Naive thymus-derived CD4-positive, alpha-beta T cell (primary cell): ENCODE measurements at regions not wholly inside any gene's neighbourhood (a gene's known extent, or its start where the extent isn't known, plus 50 kb on each side); places are given as distances from the start of the nearest gene placed in this dataset.

Experiments used
- ATAC-seq: fragments of 150-1000 bp; cut with Tn5 transposase; 2 replicates; pipeline ENCODE4 v1.10.0; 2021; ENCODE audit warnings: mild to moderate bottlenecking, moderate library complexity
- CTCF ChIA-PET: fragments of 350-600 bp; sonication (Branson Sonifier 250); formaldehyde crosslinking; loops from one replicate; lab custom pipeline; 2021; ENCODE audit warnings: antibody characterized with exemption; lab: Charles Lee
- POLR2A ChIA-PET: fragments of 350-600 bp; sonication (Branson Sonifier 250); formaldehyde crosslinking; loops from one replicate; lab custom pipeline; 2021; ENCODE audit warnings: antibody characterized with exemption, inconsistent platforms; lab: Charles Lee
- DNase-seq, 9 donors: peaks; one replicate each; pipeline versions ENCODE4 v3.0.0 to v3.0.0-alpha.2; 2020 to 2022; ENCODE audit warnings: mixed read lengths in 1 of 9
- H3K27ac ChIP-seq: one replicate; pipeline ENCODE4 v1.7.0; 2013; ENCODE audit warnings: mild to moderate bottlenecking, low read depth, low read length, moderate library complexity
- H3K27me3 ChIP-seq, 2 donors: one replicate each; pipeline ENCODE4 v1.7.0; 2013; ENCODE audit warnings: low read length in 2 of 2, mild to moderate bottlenecking in 2 of 2, moderate library complexity in 2 of 2; ENCODE audit not compliant: control insufficient read depth in 2 of 2, insufficient read depth in 2 of 2
- H3K36me3 ChIP-seq, 3 experiments: 1 replicate in 2 of 3; 2 replicates in 1 of 3; pipeline ENCODE4 v1.7.0; 2013; ENCODE audit warnings: low read length in 3 of 3, mild to moderate bottlenecking in 3 of 3, moderate library complexity in 1 of 3; ENCODE audit not compliant: insufficient read depth in 3 of 3, control insufficient read depth in 2 of 3
- H3K4me1 ChIP-seq, 2 donors: one replicate each; pipeline ENCODE4 v1.7.0; 2013; ENCODE audit warnings: low read length in 2 of 2, mild to moderate bottlenecking in 2 of 2, moderate library complexity in 1 of 2; ENCODE audit not compliant: control insufficient read depth in 2 of 2, insufficient read depth in 2 of 2
- H3K4me3 ChIP-seq: 2 replicates; pipeline ENCODE4 v1.7.0; 2013; ENCODE audit warnings: mild to moderate bottlenecking, low read length
- H3K9me3 ChIP-seq, 3 experiments: 1 replicate in 2 of 3; 2 replicates in 1 of 3; pipeline ENCODE4 v1.7.0; 2013; ENCODE audit warnings: low read length in 3 of 3; ENCODE audit not compliant: control insufficient read depth in 2 of 3
- H3K27ac Mint-ChIP-seq, 9 donors: one replicate each; pipeline ENCODE4 v1.8.0; 2020 to 2022; ENCODE audit warnings: mixed read lengths in 9 of 9, mild to moderate bottlenecking in 8 of 9, moderate library complexity in 5 of 9, inconsistent platforms in 2 of 9
- H3K27me3 Mint-ChIP-seq, 5 donors: one replicate each; pipeline ENCODE4 v1.8.0; 2021 to 2022; ENCODE audit warnings: mixed read lengths in 5 of 5, mild to moderate bottlenecking in 1 of 5
- H3K36me3 Mint-ChIP-seq, 5 donors: one replicate each; pipeline ENCODE4 v1.8.0; 2020 to 2022; ENCODE audit warnings: mixed read lengths in 5 of 5, mild to moderate bottlenecking in 3 of 5, inconsistent platforms in 1 of 5
- H3K4me1 Mint-ChIP-seq, 7 donors: one replicate each; pipeline ENCODE4 v1.8.0; 2020 to 2022; ENCODE audit warnings: mixed read lengths in 7 of 7, mild to moderate bottlenecking in 3 of 7, inconsistent platforms in 1 of 7
- H3K4me3 Mint-ChIP-seq, 10 donors: one replicate each; pipeline ENCODE4 v1.8.0; 2020 to 2022; ENCODE audit warnings: mild to moderate bottlenecking in 10 of 10, mixed read lengths in 10 of 10, moderate library complexity in 6 of 10, inconsistent platforms in 2 of 10
- H3K9me3 Mint-ChIP-seq, 11 donors: one replicate each; pipeline ENCODE4 v1.8.0; 2020 to 2022; ENCODE audit warnings: mixed read lengths in 11 of 11, mild to moderate bottlenecking in 4 of 11, inconsistent platforms in 1 of 11, moderate library complexity in 1 of 11
- intact Hi-C, 2 donors: fragments of 100-400 bp; cut with micrococcal nuclease; formaldehyde crosslinking; loops; one replicate each; pipeline ENCODE4 v1.15.1; 2023

GRCh38 chr4:84024405-84024804, 474.7 kb downstream of the NKX6-1 start:
- no peaks in the 10 kb centered on the region for H3K36me3 Mint-ChIP-seq
- Histone ChIP-seq H3K4me1 (no peaks in the 10 kb centered on the region), H3K27ac (no peak overlapping the region), H3K9me3 (no peaks in the 10 kb centered on the region), H3K36me3 (no peaks in the 10 kb centered on the region), H3K27me3 (no peaks in the 10 kb centered on the region), H3K4me3 (no peak overlapping the region)
- H3K4me3 Mint-ChIP-seq: no peak overlapping the region
- H3K27me3 Mint-ChIP-seq: peaks cover 0 to 17% (median 0%) of the 10 kb centered on the region in 5 donors
- no peaks in the 10 kb centered on the region for H3K4me1 Mint-ChIP-seq
- DNase-seq (no peak), ATAC-seq (no peak)
- CTCF ChIA-PET: no interaction called here
- peaks cover 0 to 12% (median under 1%) of the 10 kb centered on the region in 11 donors for H3K9me3 Mint-ChIP-seq
- intact Hi-C loops: no loop called here
- POLR2A ChIA-PET: no interaction called here
- H3K27ac Mint-ChIP-seq: no peak overlapping the region

DNA sequence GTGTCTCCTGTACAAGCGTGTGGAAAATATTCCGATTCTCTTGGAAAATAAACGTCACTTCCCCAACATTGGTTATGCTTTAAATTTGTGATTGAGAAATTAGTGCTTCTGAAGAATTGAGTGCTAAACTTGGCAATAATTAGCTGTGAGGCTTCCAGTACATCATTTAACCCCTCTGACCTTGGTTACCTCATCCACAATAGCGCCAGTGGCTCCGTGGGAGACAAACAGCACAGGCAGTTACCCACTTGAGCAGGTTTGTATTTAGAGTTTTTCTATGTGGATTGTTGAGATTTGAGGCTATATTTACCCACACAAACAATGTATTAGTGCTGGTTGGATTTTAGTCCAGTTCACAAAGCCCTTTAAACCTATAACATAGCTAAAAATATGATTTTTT, 476.5 kb downstream of the NKX6-1 start:
- no peaks in the 10 kb centered on the region for H3K9me3 ChIP-seq

DNA sequence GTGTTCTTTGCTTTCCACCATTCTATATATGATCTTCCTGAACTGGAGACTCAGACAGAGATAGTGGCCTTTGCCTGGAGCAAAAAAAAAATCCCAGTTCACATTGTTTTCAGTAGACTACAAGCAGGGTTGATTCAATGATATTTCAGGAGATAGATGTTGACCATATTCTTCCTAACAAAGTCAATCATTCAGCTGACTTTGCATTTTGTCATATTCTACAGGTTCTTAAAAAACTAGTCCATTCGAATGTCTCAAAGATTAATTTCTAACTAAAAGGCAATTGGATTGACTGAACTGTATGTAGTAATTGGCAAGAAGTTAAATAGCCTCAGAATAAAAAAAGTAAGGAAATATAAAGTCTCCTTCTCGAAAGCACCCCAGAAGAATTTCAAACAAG, 479.5 kb downstream of the NKX6-1 start:
- CTCF ChIA-PET: no interaction called here
- no peaks in the 10 kb centered on the region for H3K9me3 ChIP-seq
- POLR2A ChIA-PET: no interaction called here
- peaks cover 0 to 10% (median 0%) of the 10 kb centered on the region in 11 donors for H3K9me3 Mint-ChIP-seq
- no peak overlapping the region for H3K4me3 ChIP-seq
- H3K4me1 ChIP-seq: no peaks in the 10 kb centered on the region
- no peak overlapping the region for H3K27ac Mint-ChIP-seq
- no peaks in the 10 kb centered on the region for H3K27me3 ChIP-seq
- H3K4me1 Mint-ChIP-seq: no peaks in the 10 kb centered on the region
- intact Hi-C loops: no loop called here
- no peak overlapping the region for H3K27ac ChIP-seq
- DNase-seq (no peak), ATAC-seq (no peak)
- H3K4me3 Mint-ChIP-seq: no peak overlapping the region
- H3K27me3 Mint-ChIP-seq: peaks cover 0 to 9% (median 0%) of the 10 kb centered on the region in 5 donors
- H3K36me3 Mint-ChIP-seq: no peaks in the 10 kb centered on the region
- H3K36me3 ChIP-seq: no peaks in the 10 kb centered on the region

More for the DNA sequence above, 476.5 kb downstream of the NKX6-1 start:
- peaks cover 0 to 17% (median 0%) of the 10 kb centered on the region in 5 donors for H3K27me3 Mint-ChIP-seq
- no peaks in the 10 kb centered on the region for H3K36me3 Mint-ChIP-seq
- intact Hi-C loops: no loop called here
- ATAC-seq: no peak
- no peak overlapping the region for H3K4me3 Mint-ChIP-seq
- H3K27ac Mint-ChIP-seq: no peak overlapping the region
- Histone ChIP-seq H3K4me3 (no peak overlapping the region), H3K27me3 (no peaks in the 10 kb centered on the region), H3K27ac (no peak overlapping the region), H3K4me1 (no peaks in the 10 kb centered on the region), H3K36me3 (no peaks in the 10 kb centered on the region)
- ChIA-PET POLR2A (no interaction called here), CTCF (no interaction called here)
- H3K9me3 Mint-ChIP-seq: peaks cover 0 to 8% (median 2%) of the 10 kb centered on the region in 11 donors
- H3K4me1 Mint-ChIP-seq: no peaks in the 10 kb centered on the region
- DNase-seq: no peak

- Mint-ChIP-seq H3K4me3 (no peak overlapping the region), H3K9me3 (peaks cover 0 to 11% (median 2%) of the 10 kb centered on the region in 11 donors), H3K27ac (no peak overlapping the region), H3K27me3 (peaks cover 0 to 7% (median 0%) of the 10 kb centered on the region in 5 donors), H3K36me3 (no peaks in the 10 kb centered on the region), H3K4me1 (no peaks in the 10 kb centered on the region)
- DNase-seq: no peak
- H3K9me3 ChIP-seq: no peaks in the 10 kb centered on the region
- no peak for ATAC-seq
- ChIA-PET CTCF (no interaction called here), POLR2A (no interaction called here)
- H3K27ac ChIP-seq: no peak overlapping the region
- no peak overlapping the region for H3K4me3 ChIP-seq
- H3K27me3 ChIP-seq: no peaks in the 10 kb centered on the region
- H3K4me1 ChIP-seq: no peaks in the 10 kb centered on the region
- intact Hi-C loops: no loop called here
- H3K36me3 ChIP-seq: no peaks in the 10 kb centered on the region
These were observed 467.1 kb downstream of the GPAT3 start for GRCh38 chr4:84003046-84003445.

DNA sequence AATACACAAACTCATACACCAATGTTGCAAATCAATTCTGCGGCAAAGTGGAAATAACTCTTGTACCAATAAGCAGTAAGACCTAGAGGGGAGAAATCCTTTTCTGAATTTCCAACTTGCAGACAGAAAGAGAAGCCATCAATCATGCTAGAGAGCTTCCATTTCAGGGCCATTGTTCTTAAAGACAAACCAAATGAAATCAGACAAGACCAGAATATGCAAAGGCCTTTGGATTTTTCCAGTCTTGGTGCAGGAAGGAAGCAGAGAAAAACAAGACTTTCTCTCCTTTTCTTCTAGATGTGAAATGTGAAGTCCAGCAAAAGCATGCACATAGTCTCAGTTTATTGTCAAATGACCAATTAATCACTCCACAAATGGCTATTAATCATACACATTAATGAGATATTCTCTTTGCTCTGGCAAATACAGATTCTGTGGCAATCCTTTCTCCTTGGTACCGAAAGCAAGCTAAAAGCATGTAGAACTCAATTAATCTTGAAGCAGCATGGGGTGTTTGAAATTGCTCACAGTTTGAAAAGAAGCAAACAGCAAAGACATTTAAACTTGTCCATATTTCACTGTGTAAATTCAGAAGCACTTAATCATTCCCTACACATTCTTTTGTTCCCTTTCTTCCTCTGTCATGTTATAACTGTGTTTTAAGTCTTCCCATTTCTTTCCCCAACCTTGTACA, 466.1 kb downstream of the GPAT3 start:
- Mint-ChIP-seq H3K27me3 (peaks cover 0 to 13% (median 0%) of the 10 kb centered on the region in 5 donors), H3K36me3 (no peaks in the 10 kb centered on the region), H3K4me1 (no peaks in the 10 kb centered on the region), H3K9me3 (peaks cover 0 to 9% (median 2%) of the 10 kb centered on the region in 11 donors), H3K4me3 (no peak overlapping the region), H3K27ac (no peak overlapping the region)
- Histone ChIP-seq H3K27me3 (no peaks in the 10 kb centered on the region), H3K4me1 (no peaks in the 10 kb centered on the region), H3K9me3 (no peaks in the 10 kb centered on the region), H3K4me3 (no peak overlapping the region), H3K36me3 (no peaks in the 10 kb centered on the region), H3K27ac (no peak overlapping the region)
- no peak for DNase-seq
- intact Hi-C loops: no loop called here
- no peak for ATAC-seq
- CTCF ChIA-PET: no interaction called here
- POLR2A ChIA-PET: no interaction called here

DNA sequence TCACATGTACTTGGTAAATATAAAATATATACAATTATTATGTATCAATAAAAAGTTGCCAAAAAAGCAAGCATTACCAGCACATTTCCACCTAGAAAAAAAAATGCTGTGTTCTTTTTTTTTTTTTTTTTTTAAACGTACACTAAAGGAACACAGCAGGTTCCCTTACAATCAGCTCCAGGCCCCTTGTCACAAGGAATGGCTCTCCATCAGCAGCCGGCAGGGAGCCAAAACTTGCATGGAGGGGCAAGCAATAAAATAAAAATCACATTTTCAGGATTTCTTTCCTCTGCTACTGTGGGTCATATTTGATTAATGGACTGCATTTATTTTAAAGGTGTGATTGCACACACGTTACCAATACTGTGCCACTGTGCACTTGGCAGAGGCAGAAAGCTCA, 460.3 kb downstream of the GPAT3 start:
- ATAC-seq (no peak), DNase-seq (no peak)
- Histone ChIP-seq H3K36me3 (no peaks in the 10 kb centered on the region), H3K9me3 (no peaks in the 10 kb centered on the region), H3K4me3 (no peak overlapping the region), H3K27ac (no peak overlapping the region), H3K4me1 (no peaks in the 10 kb centered on the region), H3K27me3 (no peaks in the 10 kb centered on the region)
- intact Hi-C loops: no loop called here
- Mint-ChIP-seq H3K27me3 (peaks cover 0 to 25% (median 0%) of the 10 kb centered on the region in 5 donors), H3K4me1 (no peaks in the 10 kb centered on the region), H3K36me3 (no peaks in the 10 kb centered on the region), H3K4me3 (no peak overlapping the region), H3K27ac (no peak overlapping the region), H3K9me3 (peaks cover 0 to 4% (median 0%) of the 10 kb centered on the region in 11 donors)
- ChIA-PET POLR2A (no interaction called here), CTCF (no interaction called here)

- POLR2A ChIA-PET: no interaction called here
- peaks cover 0 to 9% (median 0%) of the 10 kb centered on the region in 11 donors for H3K9me3 Mint-ChIP-seq
- no peak for DNase-seq
- CTCF ChIA-PET: no interaction called here
- peaks cover 0 to 25% (median 0%) of the 10 kb centered on the region in 5 donors for H3K27me3 Mint-ChIP-seq
- no peak overlapping the region for H3K4me3 Mint-ChIP-seq
- H3K4me1 Mint-ChIP-seq: no peaks in the 10 kb centered on the region
- no peaks in the 10 kb centered on the region for H3K36me3 Mint-ChIP-seq
- Histone ChIP-seq H3K27ac (no peak overlapping the region), H3K36me3 (no peaks in the 10 kb centered on the region), H3K4me3 (no peak overlapping the region), H3K9me3 (no peaks in the 10 kb centered on the region), H3K27me3 (no peaks in the 10 kb centered on the region), H3K4me1 (no peaks in the 10 kb centered on the region)
- no peak for ATAC-seq
- no peak overlapping the region for H3K27ac Mint-ChIP-seq
- intact Hi-C loops: no loop called here
These were observed 457.9 kb downstream of the GPAT3 start for GRCh38 chr4:83993774-83994173.
